NCI-H1417 treated with DMSO at 0.1 percent for 48 hours (cell line): ENCODE measurements at regions not wholly inside any gene's neighbourhood (a gene's known extent, or its start where the extent isn't known, plus 50 kb on each side); places are given as distances from the start of the nearest gene placed in this dataset.

Experiments used
- DNase-seq: peaks from one replicate; lab custom pipeline; 2025; lab: John Stamatoyannopoulos, UW

- no peak for DNase-seq
Observed at GRCh38 chr9:27625751-27626150, 52.5 kb upstream of the C9orf72 start.

DNA sequence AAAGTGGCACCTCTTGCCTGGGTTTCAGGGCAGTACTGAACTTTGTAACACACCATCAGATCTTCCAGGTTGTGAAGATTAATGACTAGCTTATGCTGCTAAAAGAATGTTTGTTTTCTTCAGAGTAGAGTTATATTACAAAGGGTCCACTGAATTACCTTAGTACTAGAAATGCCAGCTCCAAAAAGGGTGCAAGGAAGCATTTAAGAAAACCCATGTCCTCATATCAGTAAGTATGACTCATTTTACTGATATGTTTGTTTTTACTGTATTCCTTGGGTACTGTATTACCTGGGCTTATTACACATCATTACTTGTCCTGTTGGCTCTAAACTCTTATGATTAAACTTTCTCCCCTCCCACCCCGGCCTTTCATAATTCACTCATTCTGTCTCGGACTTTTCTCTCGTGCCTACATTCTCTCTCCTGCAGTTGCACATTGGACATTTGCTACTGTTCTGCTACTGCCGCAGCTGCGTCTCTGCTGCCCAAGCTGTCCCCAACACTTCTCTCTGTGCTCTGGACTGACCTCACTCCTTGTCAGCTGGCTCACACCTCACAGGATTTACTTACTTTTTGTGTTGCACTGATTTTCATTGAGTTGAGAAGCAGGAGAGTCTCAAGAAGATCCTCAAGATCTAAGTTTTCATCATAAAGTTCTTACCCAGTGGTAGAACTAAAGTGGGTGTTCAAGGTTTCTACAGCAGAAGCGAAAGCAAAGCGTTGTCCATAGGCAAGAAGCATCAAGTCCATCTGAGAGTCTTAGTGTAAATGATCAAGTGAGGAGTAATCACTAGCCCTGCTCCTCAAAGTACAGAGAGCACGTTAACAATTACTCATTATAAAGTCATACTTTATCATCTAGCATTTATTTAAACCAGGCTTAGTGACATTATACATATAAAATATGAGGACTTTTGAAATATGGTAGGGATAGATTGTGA, 53.2 kb upstream of the C9orf72 start:
- no peak for DNase-seq

GRCh38 chr9:27627188-27627564, 53.9 kb upstream of the C9orf72 start:
- no peak for DNase-seq

DNA sequence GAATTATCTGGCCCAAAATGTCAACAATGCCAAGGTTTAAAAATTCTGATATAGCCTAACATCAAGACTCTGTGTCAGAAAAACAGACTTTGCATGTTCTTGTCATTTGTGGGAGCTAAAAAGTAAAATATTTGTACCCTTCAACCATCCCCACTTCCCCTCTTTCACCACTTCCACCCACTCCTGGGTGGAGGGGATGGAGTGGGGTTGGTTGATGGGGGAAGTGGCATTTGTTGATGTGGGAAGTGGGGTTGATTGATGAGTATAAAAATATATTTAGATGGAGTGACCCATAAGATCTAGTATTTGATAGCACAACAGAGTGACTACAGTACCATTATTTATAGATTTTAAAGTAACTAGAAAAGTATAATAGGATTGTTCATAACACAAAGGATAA, 55.0 kb upstream of the C9orf72 start:
- no peak for DNase-seq

- DNase-seq: no peak
Observed at GRCh38 chr9:27629425-27629824, 56.1 kb upstream of the C9orf72 start.

GRCh38 chr9:27632254-27632653, 59.0 kb upstream of the C9orf72 start:
- no peak for DNase-seq

GRCh38 chr9:27633764-27634163, 60.5 kb upstream of the C9orf72 start:
- no peak for DNase-seq

DNA sequence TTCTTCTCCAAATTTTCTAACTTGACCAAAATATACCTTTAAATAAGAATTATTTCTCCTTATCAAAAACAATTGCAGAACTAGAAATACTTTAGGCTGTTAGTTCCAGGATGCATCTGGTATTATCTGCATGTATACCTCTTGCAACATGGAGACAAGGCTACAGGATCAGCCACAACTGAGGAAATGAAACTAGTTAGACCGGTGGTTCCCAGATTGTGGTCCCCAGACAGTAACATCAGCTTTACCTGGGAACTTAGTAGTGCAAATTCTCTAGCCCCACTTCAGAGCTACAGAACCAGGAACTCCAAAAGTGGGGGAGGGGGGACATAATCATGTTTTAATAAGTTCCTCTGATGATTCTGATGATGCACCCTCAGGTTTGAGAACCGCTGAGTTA, 61.6 kb upstream of the C9orf72 start:
- no peak for DNase-seq

GRCh38 chr9:27638716-27639115, 65.4 kb upstream of the C9orf72 start:
- no peak for DNase-seq

GRCh38 chr9:27645161-27645840, 72.0 kb upstream of the C9orf72 start:
- no peak for DNase-seq

DNA sequence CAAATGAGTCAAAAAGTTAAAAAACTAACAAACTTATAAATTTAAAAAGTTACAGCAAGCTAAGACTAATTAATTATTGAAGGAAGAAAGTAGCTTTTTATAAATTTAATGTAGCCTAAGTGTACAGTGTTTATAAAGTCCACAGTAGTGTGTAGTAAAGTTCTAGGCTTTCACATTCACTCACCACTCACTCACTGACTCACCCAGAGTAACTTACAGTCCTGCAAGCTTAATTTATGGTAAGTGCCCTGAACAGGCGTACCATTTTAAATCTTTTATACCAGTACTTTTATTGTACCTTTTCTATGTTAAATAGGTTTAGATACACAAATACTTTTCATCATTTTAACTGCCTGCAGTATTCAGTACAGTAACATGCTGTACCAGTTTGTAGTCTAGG, 80.0 kb upstream of the C9orf72 start:
- no peak for DNase-seq

GRCh38 chr9:27653957-27654356, 80.7 kb upstream of the C9orf72 start:
- no peak for DNase-seq

DNA sequence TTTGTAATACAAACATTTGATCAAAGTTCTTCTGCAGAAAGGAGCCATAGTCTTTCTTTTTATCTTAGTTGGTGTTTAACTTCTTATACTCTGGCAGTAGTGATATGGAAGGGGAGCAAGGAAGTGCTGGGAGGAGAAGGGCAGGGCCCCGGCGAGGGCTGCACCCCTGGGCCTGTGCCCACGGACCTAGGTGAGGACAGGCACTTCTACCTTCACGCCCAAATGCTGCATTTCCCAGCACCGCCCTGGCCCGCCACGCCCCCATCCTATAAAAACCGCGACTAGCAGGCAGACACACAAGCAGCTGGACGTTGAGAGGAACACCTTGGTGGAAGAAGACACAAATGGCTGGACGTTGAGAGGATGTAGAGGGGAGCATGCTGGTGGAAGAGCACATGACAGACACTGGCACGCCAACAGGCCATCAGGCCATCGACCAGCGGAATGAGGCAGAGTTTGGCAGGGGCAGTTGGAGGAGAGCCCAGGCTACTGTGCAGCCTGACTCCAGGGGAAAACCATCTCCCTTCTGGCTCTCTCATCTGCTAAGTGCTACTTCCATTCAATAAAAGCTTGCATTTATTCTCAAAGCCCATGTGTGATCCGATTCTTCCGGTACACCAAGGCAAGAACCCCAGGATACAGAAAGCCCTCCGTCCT, 81.5 kb upstream of the C9orf72 start:
- no peak for DNase-seq

- no peak for DNase-seq
Observed at GRCh38 chr9:27655441-27655840, 82.2 kb upstream of the C9orf72 start.

- no peak for DNase-seq
Observed at GRCh38 chr9:27659001-27659400, 85.7 kb upstream of the C9orf72 start.

GRCh38 chr9:27659571-27659970, 86.3 kb upstream of the C9orf72 start:
- DNase-seq: no peak

DNA sequence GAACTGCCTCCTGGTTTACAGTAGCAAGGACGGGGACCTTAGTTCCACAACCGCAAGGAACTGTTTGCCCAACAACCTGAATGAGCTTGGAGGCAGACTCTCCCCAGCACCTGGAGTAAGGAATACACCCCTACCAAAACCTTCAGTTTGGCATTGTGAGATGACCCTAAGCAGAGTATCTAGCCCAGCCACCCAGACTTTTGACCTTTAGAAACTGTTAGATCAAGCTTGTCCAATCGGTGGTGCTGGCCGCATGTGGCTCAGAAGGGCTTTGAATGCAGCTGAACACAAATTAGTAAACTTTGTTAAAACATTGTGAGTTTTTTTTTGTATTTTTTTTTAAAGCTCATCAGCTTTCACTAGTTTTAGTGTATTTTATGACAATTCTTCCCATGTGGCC, 86.9 kb upstream of the C9orf72 start:
- no peak for DNase-seq

DNA sequence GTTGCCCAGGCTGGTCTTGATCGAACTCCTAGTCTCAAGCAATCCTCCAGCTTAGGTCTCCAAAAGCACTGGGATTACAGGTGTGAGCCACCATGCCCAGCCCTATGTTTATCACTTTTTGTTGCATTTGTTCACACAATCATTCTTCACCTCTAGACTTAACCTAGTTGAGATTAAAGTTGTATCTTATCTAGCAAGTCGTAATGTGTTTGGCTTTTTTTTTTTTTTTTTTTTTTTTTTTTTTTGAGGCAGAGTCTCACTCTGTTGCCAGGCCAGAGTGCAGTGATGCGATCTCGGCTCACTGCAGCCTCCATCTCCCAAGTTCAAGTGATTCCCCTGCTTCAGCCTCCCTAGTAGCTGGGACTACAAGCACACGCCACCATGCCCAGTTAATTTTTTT, 90.2 kb upstream of the C9orf72 start:
- DNase-seq: no peak

- DNase-seq: no peak
Observed at GRCh38 chr9:27664121-27664779, 91.0 kb upstream of the C9orf72 start.

- DNase-seq: no peak
Observed at GRCh38 chr9:27665136-27665535, 91.9 kb upstream of the C9orf72 start.

DNA sequence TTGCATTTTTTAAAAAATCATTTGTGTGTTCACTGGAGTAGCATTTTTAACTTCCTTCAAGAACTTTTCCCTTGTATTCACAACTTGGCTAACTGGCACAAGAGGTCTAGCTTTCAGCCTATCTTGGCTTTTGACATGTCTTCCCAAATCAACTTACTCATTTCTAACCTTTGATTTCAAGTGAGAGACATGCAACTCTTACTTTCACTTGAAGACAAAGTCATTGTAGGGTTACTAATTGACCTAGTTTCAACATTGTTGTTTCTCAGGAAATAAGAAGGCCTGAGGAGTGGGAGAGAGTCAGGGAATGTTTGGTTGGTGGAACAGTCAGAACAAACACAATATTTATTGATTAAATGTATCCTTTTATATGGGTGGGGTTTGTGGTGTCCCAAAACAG, 95.0 kb upstream of the C9orf72 start:
- DNase-seq: no peak

DNA sequence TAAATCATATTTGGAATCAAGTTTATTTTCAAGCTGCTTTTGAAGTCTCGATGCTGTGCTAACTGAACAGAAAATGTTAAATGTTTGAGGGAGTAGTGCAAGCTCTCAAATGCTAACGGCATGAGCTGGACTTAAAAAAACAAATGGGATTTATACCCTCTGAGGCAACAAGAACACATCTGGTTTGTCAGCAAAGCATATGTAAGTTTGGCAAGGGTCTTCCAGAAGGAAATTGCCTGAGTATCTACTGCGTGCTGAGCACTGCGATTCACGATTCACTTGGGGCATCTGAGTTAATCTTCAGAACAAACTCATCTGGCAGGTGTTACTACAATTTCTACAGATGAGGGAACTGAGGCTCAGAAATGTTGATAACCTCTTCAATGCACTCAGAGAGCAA, 98.4 kb upstream of the C9orf72 start:
- DNase-seq: no peak
